Thoracic aorta (tissue), 2 donors: ENCODE measurements at regions not wholly inside any gene's neighbourhood (a gene's known extent, or its start where the extent isn't known, plus 50 kb on each side); places are given as distances from the start of the nearest gene placed in this dataset.

Source experiments
- ATAC-seq: fragments of 150-250 bp; one replicate; pipeline ENCODE4 v1.8.0; 2017; ENCODE audit warnings: low read depth; ENCODE audit not compliant: insufficient number of reproducible peaks, low FRiP score
- DNase-seq: peaks from one replicate; pipeline ENCODE4 v3.0.0-alpha.2; 2020; ENCODE audit warnings: low spot score
- H3K27ac ChIP-seq, 2 donors: fragments of 200-600 bp; sonication (generic); 1 replicate in 1 of 2; 2 replicates in 1 of 2; pipeline ENCODE4 v1.5.1; 2016; ENCODE audit warnings: mild to moderate bottlenecking in 2 of 2, moderate library complexity in 2 of 2
- H3K27me3 ChIP-seq: fragments of 200-600 bp; sonication (generic); replicated peaks from 2 replicates; pipeline ENCODE4 v1.6.0; 2016; ENCODE audit warnings: mild to moderate bottlenecking; ENCODE audit not compliant: insufficient read depth
- H3K36me3 ChIP-seq: fragments of 200-600 bp; sonication (generic); one replicate; pipeline ENCODE4 v1.5.1; 2016
- H3K4me1 ChIP-seq, 2 donors: fragments of 200-600 bp; sonication (generic); 1 replicate in 1 of 2; 2 replicates in 1 of 2; pipeline versions ENCODE4 v1.5.1 to v1.6.0; 2016; ENCODE audit warnings: low read depth in 2 of 2, mild to moderate bottlenecking in 1 of 2; ENCODE audit not compliant: control insufficient read depth in 1 of 2
- H3K4me3 ChIP-seq: fragments of 200-600 bp; sonication (generic); 2 replicates; pipeline ENCODE4 v1.5.1; 2016; ENCODE audit warnings: mild to moderate bottlenecking
- H3K9me3 ChIP-seq: fragments of 200-600 bp; sonication (generic); 2 replicates; pipeline ENCODE4 v1.5.1; 2016
- TF ChIP-seq, protein P1 (sequence below): fragments of 200-600 bp; sonication (generic); IDR thresholded peaks from one replicate; pipeline ENCODE4 v1.5.1; 2019; ENCODE audit warnings: antibody characterized with exemption

DNA sequence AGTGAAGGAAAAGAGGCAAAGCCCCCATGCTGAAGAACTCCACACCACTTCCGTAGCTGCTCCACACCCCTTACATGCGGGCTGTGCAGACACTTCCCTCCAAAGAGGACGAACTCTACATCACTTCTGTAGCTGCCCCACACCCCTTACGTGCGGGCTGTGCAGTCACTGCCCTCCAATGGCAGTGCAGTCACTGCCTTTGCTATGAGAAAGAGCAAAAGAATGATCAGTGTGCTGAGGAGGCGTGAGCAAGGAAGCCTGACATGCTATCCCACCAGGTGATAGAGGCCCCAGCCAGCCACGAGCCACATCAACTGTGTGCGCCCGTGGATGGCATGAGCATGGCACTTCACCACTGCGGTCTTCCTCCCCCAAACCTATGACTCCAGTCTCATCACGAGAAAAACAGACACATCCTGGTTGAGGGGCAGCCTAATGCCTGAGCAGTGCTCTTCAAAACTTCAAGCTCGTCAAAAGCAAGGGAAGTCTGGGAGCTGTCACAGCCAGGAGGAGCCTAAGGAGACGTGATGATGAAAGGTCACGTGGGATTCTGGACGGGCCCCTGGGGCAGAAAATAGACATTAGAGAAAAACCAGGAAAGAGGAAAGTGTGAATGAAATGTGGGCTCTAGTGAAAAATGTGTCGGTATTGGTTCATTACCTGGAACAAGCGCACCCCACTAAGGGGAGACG lies 60.8 kb upstream of the C14orf180 start:
- no peak overlapping the region for H3K27ac ChIP-seq
- no peak overlapping the region for H3K4me3 ChIP-seq
- ATAC-seq (no peak), DNase-seq (no peak)
- H3K4me1 ChIP-seq, result no peaks in the 10 kb centered on the region
- H3K27me3 ChIP-seq, result no peaks in the 10 kb centered on the region
- no peaks in the 10 kb centered on the region for H3K36me3 ChIP-seq
- H3K9me3 ChIP-seq, result peaks cover 6% of the 10 kb centered on the region
- TF ChIP-seq, protein P1, sequence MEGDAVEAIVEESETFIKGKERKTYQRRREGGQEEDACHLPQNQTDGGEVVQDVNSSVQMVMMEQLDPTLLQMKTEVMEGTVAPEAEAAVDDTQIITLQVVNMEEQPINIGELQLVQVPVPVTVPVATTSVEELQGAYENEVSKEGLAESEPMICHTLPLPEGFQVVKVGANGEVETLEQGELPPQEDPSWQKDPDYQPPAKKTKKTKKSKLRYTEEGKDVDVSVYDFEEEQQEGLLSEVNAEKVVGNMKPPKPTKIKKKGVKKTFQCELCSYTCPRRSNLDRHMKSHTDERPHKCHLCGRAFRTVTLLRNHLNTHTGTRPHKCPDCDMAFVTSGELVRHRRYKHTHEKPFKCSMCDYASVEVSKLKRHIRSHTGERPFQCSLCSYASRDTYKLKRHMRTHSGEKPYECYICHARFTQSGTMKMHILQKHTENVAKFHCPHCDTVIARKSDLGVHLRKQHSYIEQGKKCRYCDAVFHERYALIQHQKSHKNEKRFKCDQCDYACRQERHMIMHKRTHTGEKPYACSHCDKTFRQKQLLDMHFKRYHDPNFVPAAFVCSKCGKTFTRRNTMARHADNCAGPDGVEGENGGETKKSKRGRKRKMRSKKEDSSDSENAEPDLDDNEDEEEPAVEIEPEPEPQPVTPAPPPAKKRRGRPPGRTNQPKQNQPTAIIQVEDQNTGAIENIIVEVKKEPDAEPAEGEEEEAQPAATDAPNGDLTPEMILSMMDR, result no peak

DNA sequence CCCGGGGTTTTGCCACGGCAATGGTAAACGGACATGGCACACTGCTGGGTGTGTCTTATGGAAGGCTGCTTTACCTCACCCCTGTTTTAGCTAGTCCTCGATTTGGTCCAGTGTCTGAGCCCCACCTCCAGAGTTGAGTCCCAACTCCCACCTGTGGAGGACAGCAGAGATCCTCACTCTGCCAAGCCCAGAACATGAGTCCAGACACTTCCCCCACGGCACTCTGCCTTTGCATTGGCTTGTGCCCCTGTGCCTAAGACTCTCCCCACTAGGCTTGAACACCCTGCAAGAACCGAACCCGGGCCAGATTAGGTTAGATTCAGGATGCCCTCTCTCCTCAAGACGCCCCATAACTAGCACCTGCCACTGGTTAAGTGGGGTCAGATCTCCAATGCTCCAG lies 59.8 kb upstream of the C14orf180 start:
- DNase-seq, result no peak
- H3K9me3 ChIP-seq, result peaks cover 6% of the 10 kb centered on the region
- H3K27ac ChIP-seq, result no peak overlapping the region
- no peaks in the 10 kb centered on the region for H3K36me3 ChIP-seq
- TF ChIP-seq, protein P1, result no peak
- no peak for ATAC-seq
- no peak overlapping the region for H3K4me3 ChIP-seq
- no peaks in the 10 kb centered on the region for H3K4me1 ChIP-seq
- no peaks in the 10 kb centered on the region for H3K27me3 ChIP-seq

DNA sequence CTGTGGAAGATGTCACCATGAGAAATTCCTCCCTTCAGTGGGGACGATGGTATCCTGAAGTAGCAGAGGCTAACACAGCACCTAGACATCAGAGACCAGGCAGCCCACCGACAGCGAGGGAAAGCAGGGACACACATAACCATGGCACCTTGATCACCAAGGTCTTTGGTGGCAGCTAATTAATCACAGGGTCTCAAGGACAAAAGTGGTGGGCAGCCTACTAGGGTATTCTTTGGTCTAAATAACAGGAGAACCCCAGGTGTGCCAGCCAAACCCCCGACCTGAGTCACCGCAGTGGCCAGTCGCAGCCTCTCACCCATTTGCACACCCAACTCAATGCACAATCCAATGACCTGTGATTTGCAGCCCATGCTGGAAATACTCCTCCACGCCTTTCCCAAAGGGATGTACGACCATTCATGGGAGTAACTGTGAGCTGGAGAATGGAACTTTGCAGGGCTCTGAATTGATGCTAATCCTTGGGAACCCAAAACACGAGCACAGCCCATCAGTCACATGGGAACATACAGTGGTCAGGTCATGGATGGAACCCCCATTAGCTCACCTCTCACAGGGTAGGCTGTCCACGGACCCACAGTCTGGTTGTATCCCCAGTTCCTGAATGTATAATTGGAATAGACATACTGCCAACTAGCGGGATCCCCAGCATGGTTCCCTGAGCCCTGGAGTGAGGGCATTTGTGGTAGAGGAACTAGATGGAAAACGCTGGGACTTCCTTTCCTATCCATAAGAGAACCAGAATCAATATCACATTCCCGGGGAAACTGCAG lies 58.7 kb upstream of the C14orf180 start:
- Histone ChIP-seq H3K27ac (no peak overlapping the region), H3K27me3 (no peaks in the 10 kb centered on the region), H3K4me1 (no peaks in the 10 kb centered on the region), H3K9me3 (peaks cover 6% of the 10 kb centered on the region), H3K36me3 (no peaks in the 10 kb centered on the region), H3K4me3 (no peak overlapping the region)
- DNase-seq (no peak), ATAC-seq (no peak)
- TF ChIP-seq, protein P1, result no peak

DNA sequence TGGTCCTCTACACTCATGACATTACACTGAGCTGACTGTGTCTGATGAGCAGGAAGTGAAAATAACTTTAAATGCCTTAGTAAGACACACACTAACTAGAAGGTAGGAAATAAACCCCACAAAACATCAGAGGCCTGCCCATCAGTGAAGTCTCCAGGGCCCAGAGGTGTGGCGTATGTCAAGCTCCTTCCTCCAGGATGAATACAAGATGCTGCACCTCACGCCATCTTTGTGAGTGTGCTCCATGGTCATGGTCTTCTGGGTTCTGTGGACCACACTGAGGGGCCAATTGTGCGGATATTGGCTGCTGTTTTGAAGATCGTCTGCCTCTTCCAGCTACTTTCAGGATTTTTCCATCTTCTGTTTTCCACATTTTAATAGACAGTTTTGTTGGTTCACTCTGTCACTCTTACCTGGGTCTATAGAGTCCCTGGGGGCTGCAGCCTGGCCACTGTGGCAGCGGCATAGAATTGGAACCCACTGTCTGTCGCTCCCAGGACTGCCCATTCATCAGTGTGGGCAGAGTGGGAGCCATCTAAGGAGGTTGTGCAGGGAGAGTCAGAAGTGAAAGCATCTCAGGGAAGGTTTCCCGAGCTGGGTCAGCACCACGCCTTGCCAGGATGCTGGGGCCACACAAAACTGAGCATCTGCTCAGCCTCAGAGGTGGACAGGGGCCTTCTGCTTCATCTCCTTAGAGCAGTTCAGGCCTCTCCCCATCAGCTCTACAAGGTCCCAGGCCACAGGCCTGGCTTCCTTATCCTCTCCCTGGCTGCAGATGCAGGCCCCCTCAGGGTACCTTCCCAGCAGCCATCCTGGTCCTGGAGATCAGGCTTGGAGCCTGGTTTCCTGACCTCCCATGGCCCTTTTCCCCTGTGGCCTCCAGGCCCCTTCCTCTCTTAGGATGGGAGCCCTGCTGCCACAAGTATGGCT lies 57.5 kb upstream of the C14orf180 start:
- H3K36me3 ChIP-seq, result no peaks in the 10 kb centered on the region
- DNase-seq (no peak), ATAC-seq (no peak)

More for the DNA sequence above, 57.5 kb upstream of the C14orf180 start:
- TF ChIP-seq, protein P1, result no peak
- Histone ChIP-seq H3K27ac (no peak overlapping the region), H3K4me1 (no peaks in the 10 kb centered on the region), H3K9me3 (peaks cover under 1% of the 10 kb centered on the region), H3K27me3 (no peaks in the 10 kb centered on the region), H3K4me3 (no peak overlapping the region)
